Skeletal muscle satellite cell (primary cell): ENCODE measurements at regions not wholly inside any gene's neighbourhood (a gene's known extent, or its start where the extent isn't known, plus 50 kb on each side); places are given as distances from the start of the nearest gene placed in this dataset.

Experiments
- H3K27me3 ChIP-seq: 2 replicates; pipeline ENCODE4 v1.7.0; 2013; ENCODE audit warnings: low read length; ENCODE audit not compliant: control insufficient read depth, insufficient read depth
- H3K36me3 ChIP-seq: 2 replicates; pipeline ENCODE4 v1.7.0; 2013; ENCODE audit warnings: mild to moderate bottlenecking, control low read depth, low read length; ENCODE audit not compliant: insufficient read depth
- H3K4me1 ChIP-seq: 2 replicates; pipeline ENCODE4 v1.7.0; 2013; ENCODE audit warnings: low read length; ENCODE audit not compliant: control insufficient read depth, insufficient read depth
- H3K4me2 ChIP-seq: 2 replicates; pipeline ENCODE4 v1.7.0; 2013; ENCODE audit warnings: mild to moderate bottlenecking, low read length
- H3K4me3 ChIP-seq: 2 replicates; pipeline ENCODE4 v1.7.0; 2013; ENCODE audit warnings: low read length
- H3K9ac ChIP-seq: 2 replicates; pipeline ENCODE4 v1.7.0; 2013; ENCODE audit warnings: mild to moderate bottlenecking, low read depth, low read length, moderate library complexity
- H3K9me3 ChIP-seq: replicated peaks from 2 replicates; pipeline ENCODE4 v1.7.0; 2013; ENCODE audit warnings: mild to moderate bottlenecking, control low read depth, low read length

- Histone ChIP-seq H3K27me3 (no peaks in the 10 kb centered on the region), H3K36me3 (no peaks in the 10 kb centered on the region), H3K4me1 (no peaks in the 10 kb centered on the region), H3K4me2 (no peak overlapping the region), H3K4me3 (no peak overlapping the region), H3K9me3 (peaks cover 7% of the 10 kb centered on the region), H3K9ac (no peak overlapping the region)
Measured at GRCh38 chr22:34108168-34108567, 187.9 kb upstream of the LARGE1 start.

- no peak overlapping the region for H3K4me2 ChIP-seq
- no peaks in the 10 kb centered on the region for H3K36me3 ChIP-seq
- H3K9ac ChIP-seq: no peak overlapping the region
Measured at GRCh38 chr22:34111210-34111824, 191.0 kb upstream of the LARGE1 start.

GRCh38 chr22:34113381-34113780, 193.1 kb upstream of the LARGE1 start:
- peaks cover 7% of the 10 kb centered on the region for H3K9me3 ChIP-seq
- H3K4me1 ChIP-seq: no peaks in the 10 kb centered on the region

More at GRCh38 chr22:34111210-34111824, 191.0 kb upstream of the LARGE1 start:
- Histone ChIP-seq H3K4me3 (no peak overlapping the region), H3K9me3 (peaks cover 10% of the 10 kb centered on the region), H3K4me1 (no peaks in the 10 kb centered on the region), H3K27me3 (no peaks in the 10 kb centered on the region)

GRCh38 chr22:34114406-34114805, 194.1 kb upstream of the LARGE1 start:
- Histone ChIP-seq H3K4me1 (no peaks in the 10 kb centered on the region), H3K9ac (no peak overlapping the region), H3K27me3 (no peaks in the 10 kb centered on the region), H3K4me2 (no peak overlapping the region), H3K36me3 (no peaks in the 10 kb centered on the region), H3K4me3 (no peak overlapping the region), H3K9me3 (peaks cover 7% of the 10 kb centered on the region)

More at GRCh38 chr22:34113381-34113780, 193.1 kb upstream of the LARGE1 start:
- Histone ChIP-seq H3K9ac (no peak overlapping the region), H3K27me3 (no peaks in the 10 kb centered on the region), H3K4me3 (no peak overlapping the region), H3K36me3 (no peaks in the 10 kb centered on the region), H3K4me2 (no peak overlapping the region)

- H3K27me3 ChIP-seq: no peaks in the 10 kb centered on the region
- H3K9me3 ChIP-seq: peaks cover 7% of the 10 kb centered on the region
- H3K4me3 ChIP-seq: no peak overlapping the region
- no peaks in the 10 kb centered on the region for H3K36me3 ChIP-seq
- H3K4me2 ChIP-seq: no peak overlapping the region
- no peaks in the 10 kb centered on the region for H3K4me1 ChIP-seq
- H3K9ac ChIP-seq: no peak overlapping the region
Measured at GRCh38 chr22:34115722-34116121, 195.4 kb upstream of the LARGE1 start.

- H3K9me3 ChIP-seq: peaks cover 7% of the 10 kb centered on the region
- no peak overlapping the region for H3K9ac ChIP-seq
- H3K27me3 ChIP-seq: no peaks in the 10 kb centered on the region
- no peak overlapping the region for H3K4me3 ChIP-seq
- no peak overlapping the region for H3K4me2 ChIP-seq
- H3K4me1 ChIP-seq: no peaks in the 10 kb centered on the region
- no peaks in the 10 kb centered on the region for H3K36me3 ChIP-seq
Measured at GRCh38 chr22:34116126-34116525, 195.8 kb upstream of the LARGE1 start.

GRCh38 chr22:34122042-34122441, 201.8 kb upstream of the LARGE1 start:
- Histone ChIP-seq H3K4me1 (no peaks in the 10 kb centered on the region), H3K4me2 (no peak overlapping the region), H3K9me3 (peaks cover 3% of the 10 kb centered on the region), H3K36me3 (no peaks in the 10 kb centered on the region), H3K4me3 (no peak overlapping the region), H3K9ac (no peak overlapping the region), H3K27me3 (no peaks in the 10 kb centered on the region)

GRCh38 chr22:34129691-34130486, 209.6 kb upstream of the LARGE1 start:
- Histone ChIP-seq H3K9me3 (peaks cover 15% of the 10 kb centered on the region), H3K4me2 (no peak overlapping the region), H3K27me3 (no peaks in the 10 kb centered on the region), H3K9ac (no peak overlapping the region), H3K36me3 (no peaks in the 10 kb centered on the region), H3K4me3 (no peak overlapping the region), H3K4me1 (no peaks in the 10 kb centered on the region)

- no peaks in the 10 kb centered on the region for H3K27me3 ChIP-seq
- H3K4me1 ChIP-seq: no peaks in the 10 kb centered on the region
- H3K4me2 ChIP-seq: no peak overlapping the region
- H3K4me3 ChIP-seq: no peak overlapping the region
- no peaks in the 10 kb centered on the region for H3K36me3 ChIP-seq
- no peak overlapping the region for H3K9ac ChIP-seq
- peaks cover 9% of the 10 kb centered on the region for H3K9me3 ChIP-seq
Measured at GRCh38 chr22:34135749-34136148, 215.5 kb upstream of the LARGE1 start.

- no peak overlapping the region for H3K4me3 ChIP-seq
- H3K4me1 ChIP-seq: no peaks in the 10 kb centered on the region
- no peaks in the 10 kb centered on the region for H3K36me3 ChIP-seq
- H3K9me3 ChIP-seq: peaks cover 11% of the 10 kb centered on the region
- no peak overlapping the region for H3K4me2 ChIP-seq
- H3K27me3 ChIP-seq: no peaks in the 10 kb centered on the region
- H3K9ac ChIP-seq: no peak overlapping the region
Measured at GRCh38 chr22:34150023-34150422, 229.7 kb upstream of the LARGE1 start.

- Histone ChIP-seq H3K4me3 (no peak overlapping the region), H3K9ac (no peak overlapping the region), H3K4me2 (no peak overlapping the region), H3K4me1 (no peaks in the 10 kb centered on the region), H3K9me3 (peaks cover 21% of the 10 kb centered on the region), H3K36me3 (no peaks in the 10 kb centered on the region), H3K27me3 (no peaks in the 10 kb centered on the region)
Measured at GRCh38 chr22:34159491-34159890, 239.2 kb upstream of the LARGE1 start.
